GM12878 (cell line): ENCODE measurements at regions not wholly inside any gene's neighbourhood (a gene's known extent, or its start where the extent isn't known, plus 50 kb on each side); places are given as distances from the start of the nearest gene placed in this dataset.

Experiments
- ATAC-seq: fragments of 200-7000 bp; cut with Tn5 transposase; 3 replicates; pipeline ENCODE4 v1.9.1; 2020; ENCODE audit warnings: mild to moderate bottlenecking, moderate library complexity
- BruUV-seq: library from RNA; stranded (reverse); fragments of 400-500 nt; replicated peaks from 2 replicates; lab custom pipeline; 2021; lab: Mats Ljungman, UMichigan
- CTCF ChIA-PET: fragments of 300-600 bp; sonication (Branson Sonifier 250); formaldehyde crosslinking; extraction: SDS; loops from one replicate; lab custom pipeline; 2021; ENCODE audit warnings: inconsistent platforms; lab: Yijun Ruan, JAX
- POLR2A ChIA-PET: fragments of 350-600 bp; formaldehyde crosslinking; extraction: SDS; loops from one replicate; lab custom pipeline; 2021; ENCODE audit warnings: inconsistent platforms; lab: Charles Lee
- RAD21 ChIA-PET: fragments of 300-600 bp; sonication (Branson Sonifier 250); formaldehyde crosslinking; loops from one replicate; lab custom pipeline; 2023; ENCODE audit warnings: antibody characterized with exemption; ENCODE audit not compliant: unreplicated experiment; lab: Charles Lee
- SMC1A ChIA-PET: fragments of 300-600 bp; sonication (Branson Sonifier 250); formaldehyde crosslinking; loops from one replicate; lab custom pipeline; 2023; ENCODE audit not compliant: unreplicated experiment, uncharacterized antibody; lab: Charles Lee
- DNase-seq: peaks from one replicate; pipeline ENCODE4 v3.0.0-alpha.2; 2011; ENCODE audit warnings: low read depth, low spot score
- FAIRE-seq: peaks from 3 replicates; lab custom pipeline; 2011; peaks lifted over from hg19 to GRCh38; lab: Jason Lieb, UNC
- H2AFZ ChIP-seq: 2 replicates; pipeline ENCODE4 v1.6.0; 2011; ENCODE audit warnings: low read depth, low read length, control low read depth; ENCODE audit not compliant: control insufficient read depth
- H3K27ac ChIP-seq: 2 replicates; pipeline ENCODE4 v1.5.1; 2011; ENCODE audit warnings: control low read depth; ENCODE audit not compliant: control insufficient read depth, insufficient read depth
- H3K27me3 ChIP-seq, 2 experiments: replicated peaks in 1 of 2; 2 replicates each; pipeline versions ENCODE4 v1.6.0 to v1.6.1; 2011; ENCODE audit warnings: low read length in 1 of 2; ENCODE audit not compliant: control insufficient read depth in 2 of 2, insufficient read depth in 2 of 2
- H3K36me3 ChIP-seq, 2 experiments: 2 replicates each; pipeline ENCODE4 v1.5.1; 2011; ENCODE audit warnings: low read length in 1 of 2; ENCODE audit not compliant: control insufficient read depth in 2 of 2, insufficient read depth in 2 of 2
- H3K4me1 ChIP-seq: 2 replicates; pipeline ENCODE4 v1.6.1; 2011; ENCODE audit warnings: mild to moderate bottlenecking, low read length, moderate library complexity, mixed read lengths; ENCODE audit not compliant: control insufficient read depth, insufficient read depth
- H3K4me2 ChIP-seq: 2 replicates; pipeline ENCODE4 v1.6.0; 2011; ENCODE audit warnings: control low read depth; ENCODE audit not compliant: control insufficient read depth, insufficient read depth
- H3K4me3 ChIP-seq: fragments of 200-600 bp; sonication (generic); 2 replicates; pipeline ENCODE4 v1.5.1; 2016
- H3K79me2 ChIP-seq: 2 replicates; pipeline ENCODE4 v1.6.0; 2011; ENCODE audit warnings: low read length; ENCODE audit not compliant: control insufficient read depth, insufficient read depth
- H3K9ac ChIP-seq: 2 replicates; pipeline ENCODE4 v1.8.0; 2011; ENCODE audit warnings: low read length, control low read depth, mixed read lengths; ENCODE audit not compliant: control insufficient read depth, insufficient read depth
- H3K9me3 ChIP-seq: replicated peaks from 3 replicates; pipeline ENCODE4 v1.5.1; 2011; ENCODE audit warnings: mild to moderate bottlenecking, low read length; ENCODE audit not compliant: control insufficient read depth, insufficient read depth
- H4K20me1 ChIP-seq: 2 replicates; pipeline ENCODE4 v1.6.0; 2011; ENCODE audit not compliant: control insufficient read depth, insufficient read depth
- BACH1 ChIP-seq: fragments of 450-650 bp; IDR thresholded peaks from 2 replicates; pipeline ENCODE4 v1.6.1; 2017; ENCODE audit warnings: mild to moderate bottlenecking, borderline replicate concordance
- BCL11A ChIP-seq: IDR thresholded peaks from 2 replicates; pipeline ENCODE4 v1.6.1; 2011; ENCODE audit warnings: low read depth, low read length
- CBX3 ChIP-seq: fragments of 200-600 bp; sonication (generic); IDR thresholded peaks from 2 replicates; pipeline ENCODE4 v1.6.1; 2016; ENCODE audit warnings: low read depth, borderline replicate concordance
- CEBPZ ChIP-seq: fragments of 150-350 bp; IDR thresholded peaks from 2 replicates; pipeline ENCODE4 v1.6.1; 2016; ENCODE audit warnings: low read depth, low read length
- JUNB ChIP-seq: IDR thresholded peaks from 2 replicates; pipeline ENCODE4 v1.6.1; 2016; ENCODE audit warnings: antibody characterized with exemption, mild to moderate bottlenecking
- NR2C1 ChIP-seq: fragments of 450-650 bp; IDR thresholded peaks from 2 replicates; pipeline ENCODE4 v1.6.1; 2017; ENCODE audit warnings: antibody characterized with exemption, mild to moderate bottlenecking, moderate library complexity
- NR2C2 ChIP-seq: IDR thresholded peaks from 2 replicates; pipeline ENCODE4 v1.6.1; 2011; ENCODE audit warnings: borderline replicate concordance, low read depth; ENCODE audit not compliant: control insufficient read depth, insufficient read length
- PAX5 ChIP-seq: IDR thresholded peaks from 2 replicates; pipeline ENCODE4 v1.6.1; 2011; ENCODE audit warnings: low read depth, low read length, borderline replicate concordance
- PAX8 ChIP-seq: fragments of 450-650 bp; IDR thresholded peaks from 2 replicates; pipeline ENCODE4 v1.6.1; 2017; ENCODE audit warnings: mild to moderate bottlenecking, moderate library complexity
- POLR2A ChIP-seq: IDR thresholded peaks from 2 replicates; pipeline ENCODE4 v1.6.1; 2011; ENCODE audit warnings: low read depth, mild to moderate bottlenecking, low read length
- SMAD5 ChIP-seq: IDR thresholded peaks from 2 replicates; pipeline ENCODE4 v1.6.1; 2016; ENCODE audit warnings: antibody characterized with exemption, low read depth
- TARDBP ChIP-seq: IDR thresholded peaks from 2 replicates; pipeline ENCODE4 v1.6.1; 2016; ENCODE audit warnings: borderline replicate concordance
- WGBS: methylation state at CpG from one replicate; pipeline ENCODE4 v1.1.6; 2016; ENCODE audit warnings: low lambda C conversion rate; ENCODE audit not compliant: insufficient replicate concordance, insufficient coverage; ENCODE audit errors: missing lambda C conversion rate; 5-methylcytosine and 5-hydroxymethylcytosine counted together
- in situ Hi-C: fragments of 300-500 bp; cut with MboI; formaldehyde crosslinking; loops from 9 replicates; pipeline ENCODE4 v1.14.3; 2018; ENCODE audit warnings: mixed read lengths
- intact Hi-C: fragments of 100-400 bp; cut with micrococcal nuclease; formaldehyde crosslinking; loops from one replicate; pipeline ENCODE4 v1.14.2; 2022; ENCODE audit not compliant: unreplicated experiment

- TF ChIP-seq TARDBP (no peak), POLR2A (no peak), PAX5 (no peak), BACH1 (no peak), JUNB (no peak), BCL11A (no peak), NR2C1 (no peak), CEBPZ (no peak), CBX3 (no peak), PAX8 (no peak), NR2C2 (no peak), SMAD5 (no peak)
- TF ChIP-seq, all 136 proteins: peak for 0
- in situ Hi-C loops: no loop called here
- FAIRE-seq: no peak
- Histone ChIP-seq H3K4me2 (no peak overlapping the region), H3K9ac (no peak overlapping the region), H3K27ac (no peak overlapping the region), H3K36me3 (no peaks in the 10 kb centered on the region), H3K9me3 (no peaks in the 10 kb centered on the region), H3K27me3 (peaks cover 0 to 2% of the 10 kb centered on the region in 2 experiments; a peak in 2 of 4 replicates), H2AFZ (no peak overlapping the region), H3K4me1 (no peaks in the 10 kb centered on the region), H3K4me3 (no peak overlapping the region), H3K79me2 (no peaks in the 10 kb centered on the region), H4K20me1 (no peaks in the 10 kb centered on the region)
- ChIA-PET SMC1A (interaction anchor here (0.7 kb wide), 1 partner anchor 61 kb away, joined by 3 read pairs; no protein-coding TSS in a partner anchor), POLR2A (no interaction called here), RAD21 (no interaction called here), CTCF (no interaction called here)
- BruUV-seq: no TSS peak
- intact Hi-C loops: no loop called here
- 58% methylated on average over 14 of the region's 14 CpGs for WGBS
- no peak for ATAC-seq
- DNase-seq: no peak
These were observed 305.8 kb upstream of the TPM1 start for GRCh38 chr15:62736756-62737155.
